ENCODE measurements at regions not wholly inside any gene's neighbourhood (a gene's known extent, or its start where the extent isn't known, plus 50 kb on each side); places are given as distances from the start of the nearest gene placed in this dataset.
"Not testable (repeated sequence)": the region's sequence is repeated elsewhere in the genome, so short reads cannot be mapped to it uniquely, and the experiment has no call there.

DNA sequence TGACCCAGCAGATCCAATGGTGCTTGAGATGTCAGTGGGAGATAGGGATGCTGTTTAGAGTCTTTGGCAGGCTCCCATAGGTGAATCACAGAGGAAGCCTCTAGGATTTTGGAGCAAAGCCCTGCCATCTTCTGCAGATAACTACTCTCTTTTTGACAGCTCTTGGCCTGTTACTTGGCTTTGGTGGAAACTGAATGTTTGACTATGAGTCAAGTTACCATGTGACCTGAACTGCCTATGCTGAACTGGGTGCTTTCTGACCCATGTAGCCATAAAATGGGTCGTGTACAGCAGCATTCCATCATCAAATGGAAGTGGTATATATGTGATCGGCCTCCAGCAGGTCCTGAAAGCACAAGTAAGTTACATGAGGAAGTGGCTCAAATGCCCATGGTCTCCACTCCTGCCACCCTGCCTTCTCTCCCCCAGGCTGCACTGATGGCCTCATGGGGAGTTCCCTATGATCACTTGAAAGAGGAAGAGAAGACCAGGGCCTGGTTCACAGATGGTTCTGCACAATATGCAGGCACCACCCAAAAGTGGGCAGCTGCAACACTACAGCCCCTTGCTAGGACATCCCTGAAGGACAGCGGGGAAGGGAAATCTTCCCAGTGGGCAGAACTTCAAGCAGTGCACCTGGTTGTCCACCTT lies 105.6 kb upstream of the ZC3H12A start:
- TF ChIP-seq POLR2A (IDR thresholded peaks at IDR 0.05; ENCODE audit: borderline replicate concordance, extremely low read depth, insufficient read depth, insufficient read length); YY1 (IDR thresholded peaks at IDR 0.05; ENCODE audit: extremely low read depth, insufficient replicate concordance, low read depth, low read length); TCF7L2 (IDR thresholded peaks at IDR 0.05; ENCODE audit: borderline replicate concordance, extremely low read depth, insufficient read depth, insufficient read length); EZH2 (IDR thresholded peaks at IDR 0.05); ELF1 (IDR thresholded peaks at IDR 0.05; ENCODE audit: borderline replicate concordance, low read depth); CEBPB (IDR thresholded peaks at IDR 0.05; ENCODE audit: low read depth); EZH2phosphoT487 (IDR thresholded peaks at IDR 0.05; ENCODE audit: borderline replicate concordance): not testable (repeated sequence)
- TF ChIP-seq, protein P1, sequence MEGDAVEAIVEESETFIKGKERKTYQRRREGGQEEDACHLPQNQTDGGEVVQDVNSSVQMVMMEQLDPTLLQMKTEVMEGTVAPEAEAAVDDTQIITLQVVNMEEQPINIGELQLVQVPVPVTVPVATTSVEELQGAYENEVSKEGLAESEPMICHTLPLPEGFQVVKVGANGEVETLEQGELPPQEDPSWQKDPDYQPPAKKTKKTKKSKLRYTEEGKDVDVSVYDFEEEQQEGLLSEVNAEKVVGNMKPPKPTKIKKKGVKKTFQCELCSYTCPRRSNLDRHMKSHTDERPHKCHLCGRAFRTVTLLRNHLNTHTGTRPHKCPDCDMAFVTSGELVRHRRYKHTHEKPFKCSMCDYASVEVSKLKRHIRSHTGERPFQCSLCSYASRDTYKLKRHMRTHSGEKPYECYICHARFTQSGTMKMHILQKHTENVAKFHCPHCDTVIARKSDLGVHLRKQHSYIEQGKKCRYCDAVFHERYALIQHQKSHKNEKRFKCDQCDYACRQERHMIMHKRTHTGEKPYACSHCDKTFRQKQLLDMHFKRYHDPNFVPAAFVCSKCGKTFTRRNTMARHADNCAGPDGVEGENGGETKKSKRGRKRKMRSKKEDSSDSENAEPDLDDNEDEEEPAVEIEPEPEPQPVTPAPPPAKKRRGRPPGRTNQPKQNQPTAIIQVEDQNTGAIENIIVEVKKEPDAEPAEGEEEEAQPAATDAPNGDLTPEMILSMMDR (IDR thresholded peaks at IDR 0.05 in 2 of 3, conservative IDR thresholded peaks at IDR 0.05 in 1 of 3; ENCODE audit: borderline replicate concordance in 1 of 3, insufficient read depth in 1 of 3, low read depth in 2 of 3, low read length in 2 of 3): not testable (repeated sequence)
- TF ChIP-seq, protein P2, sequence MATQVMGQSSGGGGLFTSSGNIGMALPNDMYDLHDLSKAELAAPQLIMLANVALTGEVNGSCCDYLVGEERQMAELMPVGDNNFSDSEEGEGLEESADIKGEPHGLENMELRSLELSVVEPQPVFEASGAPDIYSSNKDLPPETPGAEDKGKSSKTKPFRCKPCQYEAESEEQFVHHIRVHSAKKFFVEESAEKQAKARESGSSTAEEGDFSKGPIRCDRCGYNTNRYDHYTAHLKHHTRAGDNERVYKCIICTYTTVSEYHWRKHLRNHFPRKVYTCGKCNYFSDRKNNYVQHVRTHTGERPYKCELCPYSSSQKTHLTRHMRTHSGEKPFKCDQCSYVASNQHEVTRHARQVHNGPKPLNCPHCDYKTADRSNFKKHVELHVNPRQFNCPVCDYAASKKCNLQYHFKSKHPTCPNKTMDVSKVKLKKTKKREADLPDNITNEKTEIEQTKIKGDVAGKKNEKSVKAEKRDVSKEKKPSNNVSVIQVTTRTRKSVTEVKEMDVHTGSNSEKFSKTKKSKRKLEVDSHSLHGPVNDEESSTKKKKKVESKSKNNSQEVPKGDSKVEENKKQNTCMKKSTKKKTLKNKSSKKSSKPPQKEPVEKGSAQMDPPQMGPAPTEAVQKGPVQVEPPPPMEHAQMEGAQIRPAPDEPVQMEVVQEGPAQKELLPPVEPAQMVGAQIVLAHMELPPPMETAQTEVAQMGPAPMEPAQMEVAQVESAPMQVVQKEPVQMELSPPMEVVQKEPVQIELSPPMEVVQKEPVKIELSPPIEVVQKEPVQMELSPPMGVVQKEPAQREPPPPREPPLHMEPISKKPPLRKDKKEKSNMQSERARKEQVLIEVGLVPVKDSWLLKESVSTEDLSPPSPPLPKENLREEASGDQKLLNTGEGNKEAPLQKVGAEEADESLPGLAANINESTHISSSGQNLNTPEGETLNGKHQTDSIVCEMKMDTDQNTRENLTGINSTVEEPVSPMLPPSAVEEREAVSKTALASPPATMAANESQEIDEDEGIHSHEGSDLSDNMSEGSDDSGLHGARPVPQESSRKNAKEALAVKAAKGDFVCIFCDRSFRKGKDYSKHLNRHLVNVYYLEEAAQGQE (IDR thresholded peaks at IDR 0.05; ENCODE audit: low read depth): not testable (repeated sequence)
- TF ChIP-seq, protein P3, sequence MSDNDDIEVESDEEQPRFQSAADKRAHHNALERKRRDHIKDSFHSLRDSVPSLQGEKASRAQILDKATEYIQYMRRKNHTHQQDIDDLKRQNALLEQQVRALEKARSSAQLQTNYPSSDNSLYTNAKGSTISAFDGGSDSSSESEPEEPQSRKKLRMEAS (IDR thresholded peaks at IDR 0.05): not testable (repeated sequence)
- TF ChIP-seq, protein P4, sequence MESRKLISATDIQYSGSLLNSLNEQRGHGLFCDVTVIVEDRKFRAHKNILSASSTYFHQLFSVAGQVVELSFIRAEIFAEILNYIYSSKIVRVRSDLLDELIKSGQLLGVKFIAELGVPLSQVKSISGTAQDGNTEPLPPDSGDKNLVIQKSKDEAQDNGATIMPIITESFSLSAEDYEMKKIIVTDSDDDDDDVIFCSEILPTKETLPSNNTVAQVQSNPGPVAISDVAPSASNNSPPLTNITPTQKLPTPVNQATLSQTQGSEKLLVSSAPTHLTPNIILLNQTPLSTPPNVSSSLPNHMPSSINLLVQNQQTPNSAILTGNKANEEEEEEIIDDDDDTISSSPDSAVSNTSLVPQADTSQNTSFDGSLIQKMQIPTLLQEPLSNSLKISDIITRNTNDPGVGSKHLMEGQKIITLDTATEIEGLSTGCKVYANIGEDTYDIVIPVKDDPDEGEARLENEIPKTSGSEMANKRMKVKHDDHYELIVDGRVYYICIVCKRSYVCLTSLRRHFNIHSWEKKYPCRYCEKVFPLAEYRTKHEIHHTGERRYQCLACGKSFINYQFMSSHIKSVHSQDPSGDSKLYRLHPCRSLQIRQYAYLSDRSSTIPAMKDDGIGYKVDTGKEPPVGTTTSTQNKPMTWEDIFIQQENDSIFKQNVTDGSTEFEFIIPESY (IDR thresholded peaks at IDR 0.05; ENCODE audit: extremely low read depth, insufficient replicate concordance, low read length): not testable (repeated sequence)

Data from HCT116 (cell line).